Neural cell (in vitro differentiated cells): ENCODE measurements at regions not wholly inside any gene's neighbourhood (a gene's known extent, or its start where the extent isn't known, plus 50 kb on each side); places are given as distances from the start of the nearest gene placed in this dataset.

Source experiments
- CTCF ChIP-seq: fragments of 450-650 bp; IDR thresholded peaks from 2 replicates; pipeline ENCODE4 v1.5.1; 2014; ENCODE audit warnings: antibody characterized with exemption, mild to moderate bottlenecking, moderate library complexity; ENCODE audit not compliant: poor library complexity, severe bottlenecking
- EP300 ChIP-seq: fragments of 450-650 bp; conservative IDR thresholded peaks from 2 replicates; pipeline ENCODE4 v1.6.1; 2014; ENCODE audit warnings: antibody characterized with exemption, mild to moderate bottlenecking, moderate library complexity; ENCODE audit not compliant: poor library complexity, severe bottlenecking
- EZH2 ChIP-seq: fragments of 200-600, 300-800 bp; shearing (Covaris generic), sonication (generic); IDR thresholded peaks from 2 replicates; pipeline ENCODE4 v1.6.1; 2014; ENCODE audit warnings: antibody characterized with exemption, low read length, borderline replicate concordance, mild to moderate bottlenecking; ENCODE audit not compliant: insufficient read depth, poor library complexity, severe bottlenecking
- POLR2AphosphoS5 ChIP-seq: IDR thresholded peaks from 2 replicates; pipeline ENCODE4 v1.6.1; 2012
- REST ChIP-seq: IDR thresholded peaks from 2 replicates; pipeline ENCODE4 v1.6.1; 2012; ENCODE audit warnings: borderline replicate concordance
- SMC3 ChIP-seq: fragments of 450-650 bp; conservative IDR thresholded peaks from 2 replicates; pipeline ENCODE4 v1.6.1; 2014; ENCODE audit warnings: antibody characterized with exemption, mild to moderate bottlenecking, moderate library complexity; ENCODE audit not compliant: poor library complexity
- TAF1 ChIP-seq: IDR thresholded peaks from 2 replicates; pipeline ENCODE4 v1.6.1; 2012; ENCODE audit warnings: low read depth

- TF ChIP-seq CTCF, result no peak
- TF ChIP-seq POLR2AphosphoS5, result no peak
- TF ChIP-seq EP300, result no peak
- no peak for TF ChIP-seq EZH2
- no peak for TF ChIP-seq REST
- TF ChIP-seq SMC3, result no peak
- no peak for TF ChIP-seq TAF1
Observed at GRCh38 chr5:68112658-68113057, 102.9 kb upstream of the PIK3R1 start.
